Ascending aorta (tissue), 2 donors: ENCODE measurements at regions not wholly inside any gene's neighbourhood (a gene's known extent, or its start where the extent isn't known, plus 50 kb on each side); places are given as distances from the start of the nearest gene placed in this dataset.

Experiments
- DNase-seq, 2 donors: peaks; one replicate each; pipeline ENCODE4 v3.0.0-alpha.2; 2019; ENCODE audit warnings: low spot score in 2 of 2
- H3K27ac ChIP-seq, 2 donors: fragments of 200-600 bp; sonication (generic); one replicate each; pipeline ENCODE4 v1.5.1; 2016 to 2017; ENCODE audit warnings: mild to moderate bottlenecking in 1 of 2
- H3K27me3 ChIP-seq: fragments of 200-600 bp; sonication (generic); one replicate; pipeline ENCODE4 v1.5.1; 2017
- H3K36me3 ChIP-seq, 2 donors: fragments of 200-600 bp; sonication (generic); one replicate each; pipeline ENCODE4 v1.5.1; 2016
- H3K4me1 ChIP-seq, 2 donors: fragments of 200-600 bp; sonication (generic); one replicate each; pipeline ENCODE4 v1.5.1; 2016 to 2017; ENCODE audit warnings: mild to moderate bottlenecking in 1 of 2
- H3K4me3 ChIP-seq, 2 donors: fragments of 200-600 bp; sonication (generic); one replicate each; pipeline ENCODE4 v1.5.1; 2016 to 2017; ENCODE audit warnings: mild to moderate bottlenecking in 1 of 2
- H3K9me3 ChIP-seq, 2 donors: fragments of 200-600 bp; sonication (generic); one replicate each; pipeline ENCODE4 v1.5.1; 2016
- intact Hi-C: fragments of 100-400 bp; cut with DNase I; formaldehyde crosslinking; loops from one replicate; pipeline ENCODE4 v1.15.1; 2023
- TF ChIP-seq, protein P1 (sequence below), 3 experiments: fragments of 200-600 bp in 2 of 3; fragments of 450-650 bp in 1 of 3; sonication (generic) in 2 of 3; IDR thresholded peaks; one replicate each; pipeline ENCODE4 v1.5.1; 2016 to 2019; ENCODE audit warnings: antibody characterized with exemption in 3 of 3, mild to moderate bottlenecking in 1 of 3, moderate library complexity in 1 of 3

DNA sequence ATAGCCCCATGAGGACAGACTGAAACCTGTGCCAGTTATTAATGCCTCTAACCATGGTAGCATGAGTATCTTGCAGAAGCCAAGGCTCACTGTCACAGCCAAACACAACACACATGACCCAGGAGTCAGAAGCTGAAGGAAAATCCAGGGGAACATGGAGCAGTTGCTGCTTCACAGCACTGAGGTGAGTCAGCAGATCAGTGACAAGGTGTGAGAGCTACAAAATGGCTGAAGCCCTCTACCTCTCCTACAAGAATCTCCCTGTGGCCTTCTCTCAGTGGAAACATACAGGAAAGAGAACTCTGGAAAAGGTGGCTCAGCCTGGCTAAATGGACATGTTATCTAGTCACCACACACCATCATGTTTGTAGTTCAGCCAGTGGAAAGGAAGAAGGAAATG lies 93.5 kb downstream of the NAB1 start:
- TF ChIP-seq, protein P1, sequence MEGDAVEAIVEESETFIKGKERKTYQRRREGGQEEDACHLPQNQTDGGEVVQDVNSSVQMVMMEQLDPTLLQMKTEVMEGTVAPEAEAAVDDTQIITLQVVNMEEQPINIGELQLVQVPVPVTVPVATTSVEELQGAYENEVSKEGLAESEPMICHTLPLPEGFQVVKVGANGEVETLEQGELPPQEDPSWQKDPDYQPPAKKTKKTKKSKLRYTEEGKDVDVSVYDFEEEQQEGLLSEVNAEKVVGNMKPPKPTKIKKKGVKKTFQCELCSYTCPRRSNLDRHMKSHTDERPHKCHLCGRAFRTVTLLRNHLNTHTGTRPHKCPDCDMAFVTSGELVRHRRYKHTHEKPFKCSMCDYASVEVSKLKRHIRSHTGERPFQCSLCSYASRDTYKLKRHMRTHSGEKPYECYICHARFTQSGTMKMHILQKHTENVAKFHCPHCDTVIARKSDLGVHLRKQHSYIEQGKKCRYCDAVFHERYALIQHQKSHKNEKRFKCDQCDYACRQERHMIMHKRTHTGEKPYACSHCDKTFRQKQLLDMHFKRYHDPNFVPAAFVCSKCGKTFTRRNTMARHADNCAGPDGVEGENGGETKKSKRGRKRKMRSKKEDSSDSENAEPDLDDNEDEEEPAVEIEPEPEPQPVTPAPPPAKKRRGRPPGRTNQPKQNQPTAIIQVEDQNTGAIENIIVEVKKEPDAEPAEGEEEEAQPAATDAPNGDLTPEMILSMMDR (IDR thresholded peaks at IDR 0.05) = no peak
- intact Hi-C loops = no loop called here
- H3K4me3 ChIP-seq = no peak overlapping the region
- H3K9me3 ChIP-seq = no peaks in the 10 kb centered on the region
- no peak for DNase-seq
- no peak overlapping the region for H3K27ac ChIP-seq
- no peaks in the 10 kb centered on the region for H3K36me3 ChIP-seq
- no peaks in the 10 kb centered on the region for H3K27me3 ChIP-seq
- H3K4me1 ChIP-seq = no peaks in the 10 kb centered on the region

DNA sequence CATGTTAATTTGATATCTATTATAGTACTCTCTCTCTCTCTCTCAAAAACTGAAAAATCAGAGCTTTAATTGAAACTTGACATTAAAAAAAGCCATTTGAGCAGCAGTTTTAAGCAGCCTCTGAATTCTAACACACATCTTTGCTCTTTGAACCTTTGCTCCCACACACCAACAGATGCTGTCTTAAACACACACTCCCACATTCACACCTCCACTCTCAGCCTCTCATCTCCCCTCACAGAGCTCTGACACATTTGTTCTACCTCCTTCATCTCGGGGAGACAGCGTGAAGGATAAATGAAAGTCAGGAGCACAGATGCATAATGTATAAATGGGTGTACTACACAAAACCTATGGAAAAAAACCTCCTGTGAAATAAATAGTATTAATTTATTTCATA lies 95.2 kb downstream of the NAB1 start:
- TF ChIP-seq, protein P1 (IDR thresholded peaks at IDR 0.05) = no peak
- Histone ChIP-seq H3K27ac (no peak overlapping the region), H3K9me3 (no peaks in the 10 kb centered on the region), H3K27me3 (no peaks in the 10 kb centered on the region), H3K36me3 (no peaks in the 10 kb centered on the region), H3K4me3 (no peak overlapping the region), H3K4me1 (no peaks in the 10 kb centered on the region)
- DNase-seq = no peak
- intact Hi-C loops = no loop called here

DNA sequence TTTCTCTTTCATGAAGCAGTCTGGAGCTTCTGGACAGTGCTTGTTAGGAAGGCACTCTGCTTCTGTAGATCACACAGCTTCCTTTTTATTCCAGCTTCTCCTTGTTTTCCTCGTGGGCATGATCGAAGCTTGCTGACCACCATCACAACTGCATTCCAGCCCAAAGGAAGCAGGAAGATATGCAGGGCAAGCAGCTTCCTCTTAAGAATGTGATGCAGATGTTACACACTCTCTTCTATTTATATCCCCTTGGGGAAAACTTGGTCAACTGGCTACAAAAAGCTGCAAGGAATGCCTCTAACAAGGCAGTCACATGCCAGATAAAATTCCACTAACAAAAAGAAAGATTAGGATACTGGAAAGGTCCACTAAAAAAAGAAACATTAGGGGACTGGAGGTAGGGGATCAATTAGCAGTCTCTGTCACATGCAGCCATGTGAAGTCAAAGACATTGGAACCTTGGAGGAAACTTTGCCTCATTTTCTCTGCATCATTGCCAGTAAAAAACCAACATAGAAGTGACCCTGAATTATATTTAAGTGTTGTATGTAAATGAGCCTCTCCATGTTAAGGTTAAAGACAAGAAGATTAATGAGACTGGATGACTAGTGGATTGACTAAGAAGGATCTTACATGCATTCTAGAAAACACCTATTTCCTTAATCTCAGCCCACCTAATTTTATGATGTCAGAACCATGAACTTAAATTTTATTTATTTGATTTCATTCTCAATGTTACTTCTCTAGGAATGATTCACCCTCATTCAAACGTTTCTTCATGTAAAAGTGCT lies 98.3 kb downstream of the NAB1 start:
- no peaks in the 10 kb centered on the region for H3K4me1 ChIP-seq
- TF ChIP-seq, protein P1 (IDR thresholded peaks at IDR 0.05) = no peak
- H3K4me3 ChIP-seq = no peak overlapping the region
- no peaks in the 10 kb centered on the region for H3K27me3 ChIP-seq
- H3K27ac ChIP-seq = no peak overlapping the region
- DNase-seq = no peak
- intact Hi-C loops = no loop called here
- H3K9me3 ChIP-seq = no peaks in the 10 kb centered on the region
- H3K36me3 ChIP-seq = no peaks in the 10 kb centered on the region

DNA sequence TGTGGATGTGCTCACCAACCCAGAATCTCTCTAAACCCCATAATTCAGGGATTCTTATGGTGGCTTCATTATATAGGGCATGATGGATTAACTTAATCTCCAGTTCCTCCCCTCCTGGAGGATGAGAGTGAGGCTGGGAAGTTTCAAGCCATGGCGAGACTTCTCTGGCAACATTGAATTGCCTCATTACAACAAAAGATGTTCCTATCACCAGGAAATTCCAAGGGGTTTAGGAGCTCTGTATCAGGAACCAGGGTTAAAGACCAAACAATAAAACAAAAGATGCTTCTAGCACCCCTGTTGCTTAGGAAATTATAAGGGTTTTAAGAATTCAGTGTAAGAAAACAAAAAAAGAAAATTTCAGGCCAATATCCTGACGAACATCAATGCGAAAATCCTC lies 100.1 kb downstream of the NAB1 start:
- TF ChIP-seq, protein P1 (IDR thresholded peaks at IDR 0.05) = no peak
- intact Hi-C loops = no loop called here
- Histone ChIP-seq H3K4me1 (no peaks in the 10 kb centered on the region), H3K27ac (no peak overlapping the region), H3K4me3 (no peak overlapping the region), H3K27me3 (no peaks in the 10 kb centered on the region), H3K36me3 (no peaks in the 10 kb centered on the region), H3K9me3 (peaks cover 0 to 3% of the 10 kb centered on the region in 2 donors)
- DNase-seq = no peak

DNA sequence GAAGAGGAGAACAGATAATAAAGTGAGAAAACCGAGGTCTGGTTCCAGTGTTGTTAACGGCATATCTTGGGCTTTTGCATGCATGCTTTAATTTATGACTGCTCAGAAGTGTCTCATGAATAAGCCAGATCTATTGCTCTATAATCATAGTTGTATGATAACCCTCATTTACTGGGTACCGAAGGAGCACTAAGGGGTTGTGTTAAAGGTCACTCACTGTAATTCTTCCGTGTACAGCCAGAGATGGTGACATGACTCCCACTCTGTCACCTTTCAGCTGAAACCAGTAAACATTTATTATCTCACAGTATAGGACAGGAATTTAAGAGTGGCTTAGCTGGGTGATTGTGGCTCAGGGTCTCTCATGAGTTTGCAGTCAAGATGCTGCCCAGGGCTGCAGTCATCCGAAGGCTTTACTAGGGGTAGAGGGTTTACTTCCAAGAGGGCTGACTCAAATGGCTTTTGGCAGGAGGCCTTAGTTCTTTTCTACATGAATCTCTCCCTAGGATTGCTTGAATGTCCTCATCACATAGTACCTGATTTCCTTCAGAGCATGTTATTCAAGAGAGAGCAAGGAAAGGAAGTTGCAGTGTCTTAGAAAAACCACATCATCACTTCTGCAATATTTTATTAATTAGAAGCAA lies 107.0 kb downstream of the NAB1 start:
- peaks cover 0 to 7% of the 10 kb centered on the region in 2 donors for H3K9me3 ChIP-seq
- DNase-seq = no peak
- no peak overlapping the region for H3K27ac ChIP-seq
- H3K4me1 ChIP-seq = no peaks in the 10 kb centered on the region
- intact Hi-C loops = no loop called here
- no peak overlapping the region for H3K4me3 ChIP-seq
- no peaks in the 10 kb centered on the region for H3K36me3 ChIP-seq
- H3K27me3 ChIP-seq = no peaks in the 10 kb centered on the region
- TF ChIP-seq, protein P1 (IDR thresholded peaks at IDR 0.05) = no peak
